Endothelial cell of umbilical vein (primary cell): ENCODE measurements at regions not wholly inside any gene's neighbourhood (a gene's known extent, or its start where the extent isn't known, plus 50 kb on each side); places are given as distances from the start of the nearest gene placed in this dataset.

Experiments used
- BruUV-seq: library from RNA; stranded (reverse); fragments of 400-500 nt; replicated peaks from 2 replicates; lab custom pipeline; 2021; lab: Mats Ljungman, UMichigan
- CTCF ChIA-PET: fragments of 300-600, 350-600 bp; sonication (Branson Sonifier 250); formaldehyde crosslinking; loops from one replicate; lab custom pipeline; 2021; ENCODE audit warnings: antibody characterized with exemption, inconsistent platforms; lab: Charles Lee
- POLR2A ChIA-PET: fragments of 300-600, 350-600 bp; sonication (Branson Sonifier 250); formaldehyde crosslinking; loops from one replicate; lab custom pipeline; 2021; ENCODE audit warnings: antibody characterized with exemption, inconsistent platforms; lab: Charles Lee
- DNase-seq: peaks from one replicate; pipeline ENCODE4 v3.0.0-alpha.2; 2011; ENCODE audit warnings: low read depth, low spot score
- FAIRE-seq: peaks from 2 replicates; lab custom pipeline; 2011; peaks lifted over from hg19 to GRCh38; lab: Jason Lieb, UNC
- H2AFZ ChIP-seq: 2 replicates; pipeline ENCODE4 v1.6.0; 2012; ENCODE audit warnings: low read depth, low read length, control low read depth, inconsistent platforms
- H3K27ac ChIP-seq: 2 replicates; pipeline ENCODE4 v1.5.1; 2011; ENCODE audit warnings: low read depth, mild to moderate bottlenecking, control low read depth, low read length, moderate library complexity; ENCODE audit not compliant: insufficient read depth
- H3K27me3 ChIP-seq, 2 experiments: 2 replicates each; pipeline versions ENCODE4 v1.6.0 to v1.6.1; 2011; ENCODE audit warnings: low read length in 2 of 2, mixed read lengths in 1 of 2; ENCODE audit not compliant: control insufficient read depth in 2 of 2, insufficient read depth in 2 of 2
- H3K36me3 ChIP-seq, 2 experiments: 2 replicates in 1 of 2; 3 replicates in 1 of 2; pipeline ENCODE4 v1.5.1; 2011; ENCODE audit warnings: low read length in 2 of 2, mild to moderate bottlenecking in 1 of 2, moderate library complexity in 1 of 2; ENCODE audit not compliant: control insufficient read depth in 2 of 2, insufficient read depth in 2 of 2; ENCODE audit errors: extremely low read depth in 1 of 2
- H3K4me1 ChIP-seq: 3 replicates; pipeline ENCODE4 v1.5.1; 2011; ENCODE audit warnings: mild to moderate bottlenecking, low read length; ENCODE audit not compliant: control insufficient read depth, insufficient read depth; ENCODE audit errors: extremely low read depth
- H3K4me2 ChIP-seq: 2 replicates; pipeline ENCODE4 v1.6.1; 2011; ENCODE audit warnings: low read length, control low read depth, mixed read lengths; ENCODE audit not compliant: insufficient read depth
- H3K4me3 ChIP-seq, 3 experiments: fragments of 200-600 bp in 1 of 3; sonication (generic), shearing (Covaris generic) in 1 of 3; replicated peaks in 1 of 3; 2 replicates each; pipeline ENCODE4 v1.5.1; 2011 to 2016; ENCODE audit warnings: control low read depth in 3 of 3, low read length in 3 of 3, mild to moderate bottlenecking in 2 of 3, inconsistent platforms in 1 of 3, low read depth in 1 of 3, moderate library complexity in 1 of 3; ENCODE audit not compliant: insufficient read depth in 1 of 3
- H3K79me2 ChIP-seq: 2 replicates; pipeline ENCODE4 v1.6.0; 2012; ENCODE audit warnings: low read length, inconsistent platforms; ENCODE audit not compliant: control insufficient read depth, insufficient read depth
- H3K9ac ChIP-seq: replicated peaks from 2 replicates; pipeline ENCODE3; 2011; ENCODE audit warnings: low read length, control low read depth; ENCODE audit not compliant: insufficient read depth; ENCODE audit errors: extremely low read depth
- H3K9me1 ChIP-seq: replicated peaks from 3 replicates; pipeline ENCODE4 v1.6.0; 2011; ENCODE audit warnings: mild to moderate bottlenecking, low read length; ENCODE audit not compliant: control insufficient read depth, insufficient read depth; ENCODE audit errors: extremely low read depth
- H3K9me3 ChIP-seq: replicated peaks from 2 replicates; pipeline ENCODE4 v1.5.1; 2012; ENCODE audit warnings: low read length, inconsistent platforms; ENCODE audit not compliant: control insufficient read depth, insufficient read depth
- H4K20me1 ChIP-seq: replicated peaks from 2 replicates; pipeline ENCODE3; 2011; ENCODE audit warnings: mild to moderate bottlenecking, low read length; ENCODE audit not compliant: control insufficient read depth, insufficient read depth; ENCODE audit errors: extremely low read depth
- EZH2 ChIP-seq: IDR thresholded peaks from 2 replicates; pipeline ENCODE4 v1.6.1; 2012; ENCODE audit warnings: borderline replicate concordance, low read depth, mild to moderate bottlenecking, moderate library complexity, low read length, inconsistent platforms; ENCODE audit not compliant: severe bottlenecking
- FOS ChIP-seq: IDR thresholded peaks from 2 replicates; pipeline ENCODE4 v1.6.1; 2011; ENCODE audit warnings: mild to moderate bottlenecking, low read length, moderate library complexity, borderline replicate concordance; ENCODE audit not compliant: insufficient read depth
- GATA2 ChIP-seq: IDR thresholded peaks from 2 replicates; pipeline ENCODE4 v1.7.0; 2011; ENCODE audit warnings: low read depth, mild to moderate bottlenecking, moderate library complexity, mixed read lengths, low read length; ENCODE audit not compliant: insufficient read length, insufficient read depth
- JUN ChIP-seq: IDR thresholded peaks from 2 replicates; pipeline ENCODE4 v1.6.1; 2011; ENCODE audit warnings: borderline replicate concordance, low read depth; ENCODE audit not compliant: insufficient read length, insufficient read depth
- MYC ChIP-seq: IDR thresholded peaks from one replicate; pipeline ENCODE4 v1.6.1; 2011; ENCODE audit warnings: mild to moderate bottlenecking, low read depth, low read length
- POLR2AphosphoS5 ChIP-seq: IDR thresholded peaks from 2 replicates; pipeline ENCODE4 v1.6.1; 2012; ENCODE audit warnings: low read depth, mild to moderate bottlenecking, control low read depth, low read length, moderate library complexity; ENCODE audit not compliant: insufficient read depth
- dilution Hi-C: fragments of 300-500 bp; cut with MboI; formaldehyde crosslinking; loops from one replicate; pipeline ENCODE4 v1.15.0; 2019; ENCODE audit warnings: low sequenced_read_pairs; ENCODE audit not compliant: extremely low pct_ligation_motif_present
- intact Hi-C: fragments of 100-400 bp; cut with micrococcal nuclease; formaldehyde crosslinking; loops from one replicate; pipeline ENCODE4 v1.10.0; 2022
- TF ChIP-seq, protein P1 (sequence below), 2 donors: IDR thresholded peaks; 1 replicate in 1 of 2; 2 replicates in 1 of 2; pipeline ENCODE4 v1.5.1; 2011; ENCODE audit warnings: low read length in 2 of 2, mild to moderate bottlenecking in 2 of 2, moderate library complexity in 2 of 2, control low read depth in 1 of 2, inconsistent platforms in 1 of 2, low read depth in 1 of 2; ENCODE audit not compliant: insufficient read depth in 1 of 2; ENCODE audit errors: extremely low read depth in 1 of 2
- TF ChIP-seq, protein P2 (sequence below): IDR thresholded peaks from 2 replicates; pipeline ENCODE4 v1.6.1; 2011; ENCODE audit not compliant: insufficient read depth, insufficient read length

DNA sequence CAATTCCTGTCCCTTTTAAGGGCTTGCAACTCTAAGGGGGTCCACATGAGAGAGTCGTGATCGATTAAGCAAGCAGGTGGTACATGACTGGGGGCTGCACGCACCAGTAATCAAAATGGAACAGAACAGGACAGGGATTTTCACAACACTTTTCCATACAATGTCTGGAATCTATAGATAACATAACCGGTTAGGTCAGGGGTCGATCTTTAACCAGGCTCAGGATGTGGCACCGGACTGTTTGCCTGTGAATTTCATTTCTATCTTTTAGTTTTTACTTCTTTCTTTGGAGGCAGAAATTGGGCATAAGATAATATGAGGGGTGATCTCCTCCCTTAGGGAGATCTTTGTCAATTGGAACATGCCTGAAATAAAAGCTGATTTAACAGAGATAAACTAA is 370.1 kb downstream of the IPMK start:
- Histone ChIP-seq H3K4me1 (no peaks in the 10 kb centered on the region), H2AFZ (no peak overlapping the region), H3K27ac (no peak overlapping the region), H3K9me3 (no peaks in the 10 kb centered on the region), H3K4me3 (no peak overlapping the region), H4K20me1 (no peaks in the 10 kb centered on the region), H3K79me2 (no peaks in the 10 kb centered on the region), H3K27me3 (no peaks in the 10 kb centered on the region), H3K36me3 (no peaks in the 10 kb centered on the region), H3K9ac (no peak overlapping the region), H3K4me2 (no peak overlapping the region), H3K9me1 (no peaks in the 10 kb centered on the region)
- no TSS peak for BruUV-seq
- no peak for DNase-seq
- CTCF ChIA-PET = no interaction called here
- intact Hi-C loops = no loop called here
- POLR2A ChIA-PET = no interaction called here
- dilution Hi-C loops = no loop called here
- TF ChIP-seq, protein P1, sequence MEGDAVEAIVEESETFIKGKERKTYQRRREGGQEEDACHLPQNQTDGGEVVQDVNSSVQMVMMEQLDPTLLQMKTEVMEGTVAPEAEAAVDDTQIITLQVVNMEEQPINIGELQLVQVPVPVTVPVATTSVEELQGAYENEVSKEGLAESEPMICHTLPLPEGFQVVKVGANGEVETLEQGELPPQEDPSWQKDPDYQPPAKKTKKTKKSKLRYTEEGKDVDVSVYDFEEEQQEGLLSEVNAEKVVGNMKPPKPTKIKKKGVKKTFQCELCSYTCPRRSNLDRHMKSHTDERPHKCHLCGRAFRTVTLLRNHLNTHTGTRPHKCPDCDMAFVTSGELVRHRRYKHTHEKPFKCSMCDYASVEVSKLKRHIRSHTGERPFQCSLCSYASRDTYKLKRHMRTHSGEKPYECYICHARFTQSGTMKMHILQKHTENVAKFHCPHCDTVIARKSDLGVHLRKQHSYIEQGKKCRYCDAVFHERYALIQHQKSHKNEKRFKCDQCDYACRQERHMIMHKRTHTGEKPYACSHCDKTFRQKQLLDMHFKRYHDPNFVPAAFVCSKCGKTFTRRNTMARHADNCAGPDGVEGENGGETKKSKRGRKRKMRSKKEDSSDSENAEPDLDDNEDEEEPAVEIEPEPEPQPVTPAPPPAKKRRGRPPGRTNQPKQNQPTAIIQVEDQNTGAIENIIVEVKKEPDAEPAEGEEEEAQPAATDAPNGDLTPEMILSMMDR (IDR thresholded peaks at IDR 0.05; ENCODE audit: extremely low read depth in 1 of 2, insufficient read depth in 1 of 2, low read depth in 1 of 2, low read length in 2 of 2) = no peak
- TF ChIP-seq POLR2AphosphoS5 (no peak), MYC (no peak), GATA2 (no peak), JUN (no peak), EZH2 (no peak), FOS (no peak)
- TF ChIP-seq, protein P2, sequence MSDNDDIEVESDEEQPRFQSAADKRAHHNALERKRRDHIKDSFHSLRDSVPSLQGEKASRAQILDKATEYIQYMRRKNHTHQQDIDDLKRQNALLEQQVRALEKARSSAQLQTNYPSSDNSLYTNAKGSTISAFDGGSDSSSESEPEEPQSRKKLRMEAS = no peak
- FAIRE-seq = no peak
